ENCODE measurements at regions not wholly inside any gene's neighbourhood (a gene's known extent, or its start where the extent isn't known, plus 50 kb on each side); places are given as distances from the start of the nearest gene placed in this dataset.

DNA sequence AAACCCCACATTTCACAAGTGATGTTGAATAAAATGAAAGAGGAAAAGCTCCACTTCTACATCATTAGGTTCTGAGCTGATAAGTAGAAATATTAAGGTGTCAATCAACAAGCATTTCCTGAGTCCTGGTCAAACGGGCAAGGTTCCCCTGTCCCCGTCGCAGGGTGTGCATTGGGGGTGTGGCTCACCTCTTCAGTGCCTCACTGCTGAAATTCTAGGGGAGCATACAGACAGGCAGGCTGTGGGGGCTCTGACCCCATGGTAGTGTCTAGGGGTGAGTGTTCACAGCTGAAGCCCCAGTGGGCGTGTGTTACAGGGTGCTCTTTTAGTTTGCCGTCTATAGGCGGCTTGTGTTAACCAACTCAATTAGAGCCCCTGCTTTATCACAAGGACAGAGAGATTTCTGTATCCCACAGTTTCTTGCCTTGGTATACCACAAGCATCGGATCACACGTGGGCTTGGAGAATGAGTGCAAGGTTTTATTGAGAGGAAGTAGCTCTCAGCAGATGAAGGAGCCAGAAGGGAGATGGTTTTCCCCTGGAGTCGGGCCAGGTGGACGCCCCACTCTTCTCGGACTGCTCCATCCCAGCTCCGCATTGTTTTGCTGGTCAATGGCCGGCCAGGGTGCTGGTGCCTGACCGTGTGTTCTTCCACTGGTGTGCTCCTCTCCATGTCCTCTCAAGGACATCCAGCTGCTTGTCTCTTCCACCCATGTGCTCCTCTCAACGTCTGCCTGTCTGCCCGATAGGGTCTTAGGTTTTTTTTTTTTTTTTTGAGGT, 238.2 kb upstream of the NLRP1 start:
- no peak for DNase-seq

DNA sequence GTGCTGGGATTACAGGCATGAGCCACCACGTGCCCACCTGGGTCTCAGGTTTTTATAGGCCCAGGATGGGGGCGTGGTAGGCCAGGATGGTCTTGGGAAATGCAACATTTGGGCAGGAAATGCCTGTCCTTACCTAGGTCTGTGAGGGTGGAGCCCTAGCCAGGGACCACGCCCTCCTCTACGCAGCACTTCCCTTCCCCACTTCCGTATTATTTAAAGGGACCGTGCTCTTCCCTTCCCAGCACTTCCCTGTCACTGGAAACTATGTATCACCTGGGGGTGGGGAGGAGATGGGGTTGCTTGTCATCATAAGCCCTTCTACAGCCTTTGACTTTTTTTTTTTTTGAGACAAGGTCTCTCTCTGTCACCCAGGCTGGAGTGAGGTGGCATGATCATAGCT, 238.9 kb upstream of the NLRP1 start:
- DNase-seq, result no peak

DNA sequence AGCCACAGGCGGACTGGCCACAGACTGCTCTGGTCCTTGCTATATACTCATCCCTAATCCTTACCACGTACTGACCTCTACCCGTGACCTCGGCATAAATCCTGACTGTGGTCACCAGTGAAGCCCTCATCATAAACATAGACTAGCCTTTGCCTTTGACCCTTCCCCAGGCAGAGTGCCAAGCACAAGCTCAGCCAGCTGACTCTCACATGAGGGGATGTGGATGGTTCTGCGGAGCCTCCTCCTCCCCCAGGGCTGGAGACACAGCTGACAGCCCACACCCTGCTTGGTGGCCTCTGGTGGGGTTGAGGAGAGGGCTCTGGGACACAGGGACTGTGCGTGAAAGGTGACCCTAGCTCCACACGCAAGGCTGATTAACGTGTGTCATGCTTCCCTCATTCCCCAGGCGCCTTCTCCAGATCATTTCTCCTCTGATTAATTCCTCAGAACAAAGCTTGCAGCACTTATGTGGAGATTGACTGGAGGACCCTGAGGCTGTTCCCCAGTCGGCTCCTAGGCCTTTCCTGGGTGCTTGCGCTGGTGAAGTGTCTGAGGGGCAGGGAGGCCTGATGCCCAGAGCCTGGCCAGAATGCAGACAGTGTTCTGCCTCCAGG, 241.5 kb upstream of the NLRP1 start:
- no peak for DNase-seq

DNA sequence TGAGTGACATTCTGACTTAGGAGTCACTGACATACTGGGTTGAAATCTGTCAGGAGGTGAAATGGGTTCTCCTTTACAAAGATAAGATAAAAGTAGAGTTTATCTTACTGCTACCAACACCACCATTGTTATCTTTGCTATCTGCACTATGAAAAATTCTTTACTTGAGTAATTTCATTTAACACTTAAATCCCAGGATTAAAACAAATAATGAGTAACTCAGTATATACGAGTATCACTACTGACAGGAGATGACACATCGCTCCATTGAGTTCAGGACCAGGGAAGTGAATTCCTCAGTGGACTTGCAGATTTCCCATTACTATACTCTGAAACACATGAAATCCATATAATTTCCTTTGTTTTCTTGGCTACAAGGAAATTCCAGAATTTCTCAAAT, 242.1 kb upstream of the NLRP1 start:
- no peak for DNase-seq

DNA sequence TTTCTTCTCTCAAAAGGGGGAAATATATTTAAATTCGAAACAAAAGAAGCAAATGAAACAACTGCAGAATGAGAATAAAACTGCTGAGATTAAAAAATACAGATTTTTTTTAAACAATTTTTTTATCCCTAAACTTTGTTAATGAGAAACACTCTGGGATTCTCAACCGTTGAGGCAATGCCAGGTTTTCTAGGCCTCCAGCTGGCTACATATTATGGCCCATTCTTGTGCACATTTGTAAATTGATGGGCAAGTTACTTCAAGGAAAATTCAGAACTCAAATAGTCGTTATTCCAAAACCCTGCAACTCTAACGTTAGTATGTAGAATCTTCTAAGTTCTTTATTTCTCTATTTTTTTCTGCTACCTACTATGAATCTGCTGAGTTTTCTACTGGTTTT, 239.3 kb upstream of the WSCD1 start:
- DNase-seq, result no peak

DNA sequence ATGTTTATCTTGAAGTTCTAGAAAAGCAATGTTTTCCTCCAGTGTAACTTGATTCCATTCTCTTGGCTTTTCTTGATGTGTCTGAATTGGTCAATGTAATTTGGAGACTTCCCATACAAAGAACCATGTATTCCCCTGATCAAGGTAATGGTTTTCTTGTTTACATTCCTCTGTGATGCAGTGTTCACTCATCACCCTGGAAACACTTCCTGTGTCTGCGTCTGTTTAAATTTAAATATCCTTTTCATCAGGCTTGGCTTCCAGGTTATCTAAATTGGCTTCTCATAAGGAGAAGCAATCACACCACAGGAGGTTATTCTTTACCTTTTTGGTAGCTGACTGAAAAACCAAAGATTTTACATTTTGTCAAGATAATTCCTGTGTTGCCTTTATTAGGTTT, 237.3 kb upstream of the WSCD1 start:
- no peak for DNase-seq

DNA sequence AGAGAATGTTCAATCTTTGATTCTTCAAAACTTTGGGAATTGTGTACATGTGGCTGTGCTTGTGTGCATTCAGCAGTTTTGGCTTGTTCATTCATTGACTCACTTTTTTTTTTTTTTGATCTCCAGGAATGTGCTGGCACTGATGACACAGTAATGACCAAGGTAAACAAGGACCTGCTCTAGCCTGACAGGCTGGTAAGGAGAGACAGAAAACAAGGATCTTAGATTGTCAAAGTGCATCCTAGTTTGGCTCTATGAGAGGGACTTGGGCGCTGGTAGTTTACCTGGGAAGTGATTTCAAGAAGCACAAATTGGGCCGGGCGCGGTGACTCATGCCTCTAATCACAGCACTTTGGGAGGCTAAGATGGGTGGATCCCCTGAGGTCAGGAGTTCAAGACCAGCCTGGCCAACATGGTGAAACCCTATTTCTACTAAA, 233.1 kb upstream of the WSCD1 start:
- DNase-seq, result no peak

DNA sequence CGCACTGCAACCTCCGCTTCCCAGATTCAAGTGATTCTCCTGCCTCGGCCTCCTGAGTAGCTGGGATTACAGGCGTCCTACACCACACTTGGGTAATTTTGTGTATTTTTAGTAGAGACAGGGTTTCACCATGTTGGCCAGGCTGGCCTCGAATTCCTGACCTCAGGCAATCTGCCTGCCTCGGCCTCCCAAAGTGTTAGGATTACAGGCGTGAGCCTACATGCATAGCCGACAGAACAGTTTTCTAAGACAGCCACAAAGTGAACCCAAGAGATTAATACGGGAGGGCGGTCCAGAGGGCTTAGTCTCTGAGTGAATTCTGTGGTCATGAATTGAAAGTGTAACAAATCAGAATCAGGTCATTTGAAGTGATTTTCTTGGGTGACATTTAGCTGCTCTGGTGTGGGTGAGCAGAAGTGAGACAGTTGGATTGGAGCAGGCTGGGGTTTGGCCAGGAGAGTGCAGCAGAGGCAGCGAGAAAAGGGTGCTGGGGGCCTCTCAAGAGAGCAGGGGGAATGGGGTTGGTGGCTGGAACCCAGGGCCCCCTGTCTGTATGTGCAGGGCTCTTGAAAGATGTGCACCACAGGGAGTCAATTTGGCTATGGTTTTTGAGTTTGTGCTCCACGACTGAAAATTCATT, 231.4 kb upstream of the WSCD1 start:
- no peak for DNase-seq

DNA sequence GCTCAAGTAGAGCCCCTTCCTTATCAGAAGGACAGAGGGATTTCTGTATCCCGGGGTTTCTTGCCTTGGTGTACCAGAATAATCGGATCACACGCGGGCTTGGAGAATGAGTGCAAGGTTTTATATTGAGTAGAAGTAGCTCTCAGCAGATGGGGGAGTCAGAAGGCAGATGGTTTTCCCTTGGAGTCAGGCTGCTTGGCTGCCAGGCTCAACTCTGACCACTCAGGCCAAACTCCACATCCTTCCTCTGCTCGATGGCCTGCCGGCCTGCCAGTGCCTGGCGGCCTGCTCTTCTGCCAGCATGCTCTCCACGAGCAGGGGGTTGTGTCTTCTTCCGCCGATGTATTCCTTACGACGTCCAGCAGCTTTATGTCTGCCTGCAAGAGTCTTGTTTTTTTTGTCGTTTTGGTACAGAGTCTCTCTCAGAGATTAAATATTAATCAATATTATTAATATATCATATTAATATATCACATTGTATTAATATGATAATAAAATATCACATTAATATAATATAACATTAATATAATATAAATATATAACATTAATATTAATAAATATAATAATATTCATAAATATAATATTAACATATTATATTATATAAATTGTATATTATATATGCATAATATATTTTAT, 229.2 kb upstream of the WSCD1 start:
- no peak for DNase-seq

DNA sequence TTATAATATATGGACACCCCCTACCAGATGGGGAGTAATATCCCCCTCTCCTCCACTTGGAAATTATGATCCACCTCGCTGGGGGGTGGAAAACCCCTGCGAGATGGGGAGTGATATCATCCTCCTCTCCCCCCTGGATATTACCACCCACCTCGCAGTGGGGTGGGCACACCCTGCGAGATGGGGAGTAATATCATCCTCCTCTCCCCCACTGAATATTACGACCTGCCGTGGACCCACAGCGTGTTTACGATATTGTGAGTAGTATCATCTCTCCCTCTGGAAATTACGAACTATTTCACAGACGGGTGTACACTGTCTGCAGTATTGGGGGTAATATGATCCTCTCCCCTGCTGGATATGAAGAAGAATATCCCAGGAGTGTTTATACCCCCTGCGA, 228.3 kb upstream of the WSCD1 start:
- no peak for DNase-seq

DNA sequence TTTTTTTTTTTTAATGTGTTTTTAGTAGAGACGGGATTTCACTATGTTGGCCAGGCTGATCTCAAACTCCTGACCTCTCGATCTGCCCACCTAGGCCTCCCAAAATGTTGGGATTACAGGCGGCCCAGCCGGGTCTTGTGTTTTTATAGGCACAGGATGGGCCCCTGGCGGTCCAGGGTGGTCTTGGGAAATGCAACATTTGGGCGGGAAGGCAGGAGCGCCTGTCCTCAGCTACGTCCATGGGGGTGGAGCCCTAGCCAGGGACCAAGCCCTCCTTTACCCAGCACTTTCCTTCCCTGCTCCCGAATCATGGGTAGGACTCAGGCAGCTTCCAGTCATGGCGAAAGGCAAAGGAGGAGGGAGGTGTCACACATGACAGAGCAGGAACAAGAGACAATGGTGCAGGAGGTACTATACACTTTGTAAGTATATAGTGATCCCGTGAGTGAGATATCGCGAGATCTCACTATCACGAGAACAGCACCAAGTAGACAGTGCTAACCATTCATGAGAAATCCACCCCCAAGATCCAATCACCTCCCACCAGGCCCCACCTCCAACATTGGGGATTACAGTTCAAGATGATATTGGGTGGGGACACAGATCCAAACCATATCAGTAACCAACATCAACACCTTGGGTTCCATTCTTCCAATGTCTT, 226.7 kb upstream of the WSCD1 start:
- DNase-seq, result no peak

DNA sequence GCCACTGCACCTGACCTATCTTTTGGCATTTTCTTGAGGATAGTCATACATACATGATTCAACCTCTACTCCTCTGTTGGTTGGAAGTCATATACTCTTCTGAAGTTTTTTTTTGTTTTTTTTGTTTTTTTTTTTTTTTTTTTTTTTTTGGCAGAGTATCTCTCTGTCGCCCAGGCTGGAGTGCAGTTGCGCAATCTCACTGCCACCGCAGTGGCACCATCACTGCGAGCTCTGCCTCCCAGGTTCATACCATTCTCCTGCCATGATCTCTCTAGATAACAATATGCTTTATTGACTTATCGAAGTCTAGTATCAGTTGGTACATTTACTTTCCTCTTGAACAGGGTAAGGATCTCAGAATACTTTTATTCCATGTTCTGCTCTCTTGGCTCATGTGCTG, 224.2 kb upstream of the WSCD1 start:
- no peak for DNase-seq

DNA sequence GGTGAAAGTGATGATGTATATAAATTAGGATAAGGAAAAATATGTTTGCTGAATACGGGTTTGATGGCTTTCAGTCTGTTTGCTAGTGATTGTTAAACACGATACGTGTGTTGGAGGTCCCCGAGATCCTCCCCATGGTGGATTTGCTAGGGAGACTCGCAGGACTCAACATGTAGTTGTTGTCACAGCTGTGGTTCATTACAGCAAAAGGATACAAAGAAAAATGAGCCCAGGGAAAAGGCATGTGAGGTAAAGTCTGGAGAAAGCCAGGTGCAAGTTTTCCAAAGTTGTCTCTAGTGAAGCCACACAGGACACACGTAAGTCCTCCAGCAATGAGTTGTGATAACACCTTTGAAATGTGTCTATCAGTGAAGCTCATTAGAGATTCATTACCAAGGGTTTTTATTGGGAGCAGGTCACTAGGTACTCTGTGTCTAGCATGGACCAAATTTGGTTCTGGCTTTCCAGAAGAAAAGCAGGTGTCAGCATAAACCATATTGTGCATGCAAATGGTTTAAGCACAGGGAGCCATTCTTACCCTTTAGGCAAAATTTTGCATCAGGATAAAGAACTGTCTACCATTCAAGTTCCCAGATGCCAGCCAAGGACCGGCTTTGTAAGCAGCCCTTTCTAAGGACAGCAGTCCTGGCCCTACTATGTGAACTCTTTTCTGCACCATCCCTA, 215.2 kb upstream of the WSCD1 start:
- DNase-seq, result no peak

DNA sequence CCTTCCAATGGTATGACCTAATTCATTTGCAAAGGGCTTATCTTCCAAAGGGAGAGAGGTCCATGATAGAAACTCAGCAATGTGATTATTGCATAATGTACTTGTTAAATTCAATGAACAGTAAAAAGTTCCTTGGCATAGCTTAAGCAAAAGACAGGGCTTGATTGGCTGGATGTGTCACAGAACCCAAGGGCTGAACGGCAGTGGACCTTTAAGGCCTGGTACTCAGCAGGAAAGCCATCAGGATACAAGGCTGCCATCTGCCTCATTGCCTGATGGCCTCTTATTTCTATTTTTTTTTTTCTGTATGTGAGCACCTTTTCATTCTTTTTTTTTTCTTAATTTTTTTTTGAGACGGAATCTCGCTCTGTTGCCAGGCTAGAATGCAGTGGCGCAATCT, 208.9 kb upstream of the WSCD1 start:
- DNase-seq, result no peak

DNA sequence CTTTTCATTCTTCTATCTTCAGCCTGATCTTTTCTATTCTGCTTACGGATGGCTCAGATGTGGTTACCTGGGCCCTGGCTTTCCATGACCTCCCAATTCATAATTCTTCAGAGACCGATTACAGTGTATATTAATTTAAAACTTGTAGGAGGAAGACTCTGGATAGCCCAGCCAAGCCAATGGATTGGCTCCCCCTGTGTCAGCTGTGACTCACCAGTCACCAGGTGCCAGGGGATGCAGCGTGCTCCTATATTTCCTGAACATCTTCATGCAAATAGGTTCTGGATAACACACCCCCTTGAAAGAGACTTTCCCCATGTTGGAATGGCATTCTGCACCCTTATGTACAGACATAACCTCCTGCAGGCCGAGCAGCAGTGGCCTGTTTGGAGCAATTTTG, 208.3 kb upstream of the WSCD1 start:
- DNase-seq, result no peak

DNA sequence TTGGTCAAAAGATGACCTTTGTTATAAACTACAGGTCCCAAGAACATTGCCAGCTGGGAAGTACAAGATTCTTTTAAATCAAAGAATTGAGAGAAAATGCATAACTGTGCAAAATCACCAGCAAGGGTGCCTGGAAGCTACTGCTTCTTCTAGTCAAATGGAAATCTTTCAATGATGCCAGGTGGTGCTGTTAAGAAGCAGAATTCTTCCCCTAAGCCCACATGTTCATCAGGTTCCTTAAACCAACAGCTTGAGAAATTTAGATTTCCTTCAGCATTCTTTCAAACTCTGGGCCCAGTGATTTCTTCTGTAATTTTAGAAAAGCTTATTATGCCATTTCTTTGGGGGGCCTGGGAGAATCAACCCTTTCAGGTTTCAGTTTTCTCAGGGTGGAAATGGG, 207.8 kb upstream of the WSCD1 start:
- no peak for DNase-seq

DNA sequence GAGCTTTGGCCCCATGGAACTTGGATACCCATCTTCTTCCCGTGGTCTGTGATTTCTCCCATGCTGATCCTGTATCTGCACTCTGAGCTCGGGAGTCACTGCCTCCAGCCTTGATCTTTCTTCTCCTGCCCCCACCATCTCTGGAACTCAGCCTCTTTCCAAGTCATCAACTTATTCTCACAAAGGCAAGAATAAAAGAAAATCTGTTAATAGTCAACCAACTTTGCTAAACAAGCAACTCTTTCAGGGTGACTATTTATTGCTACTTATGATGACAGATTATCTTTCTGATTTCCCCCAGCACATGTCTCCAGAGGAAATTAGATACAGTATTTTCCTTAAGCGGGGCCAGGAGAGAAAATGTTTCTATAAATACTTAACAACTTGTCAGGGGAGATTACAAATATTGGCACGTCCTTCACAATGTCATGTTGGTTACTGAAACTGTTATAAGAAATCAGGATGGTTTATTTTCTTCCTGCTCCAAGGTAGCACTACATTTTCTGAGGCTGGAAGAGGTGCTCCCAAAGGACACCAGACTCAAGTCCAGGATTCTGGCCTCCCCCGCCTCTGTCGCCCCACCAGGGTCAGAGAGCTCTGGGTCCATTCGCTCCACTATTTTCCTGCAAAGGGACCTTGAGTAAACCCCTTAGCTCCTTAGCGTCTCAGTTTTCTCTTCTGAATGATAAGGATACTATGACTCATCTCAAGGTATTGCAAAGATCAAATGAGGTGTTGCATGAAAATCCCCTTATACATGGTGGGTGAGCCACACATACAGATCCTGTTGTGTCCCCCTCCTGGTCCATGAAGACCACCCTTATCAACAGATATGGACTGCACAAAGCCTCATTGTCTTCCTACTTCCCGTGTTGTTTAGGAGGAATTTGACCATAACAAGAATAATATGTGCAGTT, 205.2 kb upstream of the WSCD1 start:
- DNase-seq, result no peak

DNA sequence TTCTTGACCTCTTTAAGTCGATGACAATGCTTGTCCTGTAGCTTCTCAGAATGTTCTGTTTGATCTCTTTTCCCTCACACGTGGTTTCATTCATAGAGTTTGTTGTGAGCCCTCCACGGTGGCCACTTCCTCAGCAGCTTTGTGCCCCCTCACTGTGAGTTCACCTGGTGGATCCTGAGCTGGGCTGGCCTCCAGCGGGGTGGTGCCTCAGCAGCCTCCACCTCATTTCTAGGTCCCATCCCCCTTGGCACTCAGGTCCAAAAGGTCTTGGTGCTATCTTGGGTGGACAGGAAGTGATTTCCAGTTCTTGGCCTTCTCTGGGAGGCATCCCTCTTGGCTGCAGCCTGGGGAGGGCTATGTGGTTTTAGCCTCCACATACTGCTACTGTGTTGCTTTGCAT, 203.2 kb upstream of the WSCD1 start:
- DNase-seq, result no peak

DNA sequence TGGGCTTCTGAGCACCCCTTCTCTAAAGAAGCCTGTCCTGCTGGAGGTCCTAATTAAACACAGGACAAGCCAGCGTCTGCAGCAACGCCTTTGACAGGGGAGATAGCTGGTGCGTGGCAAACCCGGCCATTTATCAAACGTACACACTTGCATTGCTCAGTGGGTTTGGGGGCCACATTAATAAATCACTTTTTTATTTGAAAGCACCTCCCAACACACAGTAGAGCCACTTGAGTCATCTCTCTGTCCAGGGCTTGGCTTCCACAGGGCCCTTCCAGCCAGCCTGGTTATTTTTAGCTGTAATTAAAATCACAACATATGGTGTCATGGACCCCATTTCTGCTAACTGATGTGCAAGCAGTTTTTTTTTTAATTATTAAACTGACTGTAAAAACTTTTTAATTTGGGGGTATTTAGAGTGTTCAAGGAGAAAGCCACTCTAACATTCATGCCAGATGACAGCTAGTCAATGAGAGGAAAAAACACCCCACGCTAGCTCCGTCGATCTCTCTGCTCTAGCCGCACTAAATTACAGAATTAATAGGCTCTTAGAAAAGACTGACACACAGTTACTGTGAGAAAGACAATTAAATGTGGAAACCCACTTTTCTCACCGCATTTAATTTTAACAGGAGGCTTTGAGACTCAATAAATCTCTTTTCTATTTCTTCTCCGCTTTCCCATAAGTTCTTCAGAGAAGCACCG, 201.0 kb upstream of the WSCD1 start:
- DNase-seq, result no peak

DNA sequence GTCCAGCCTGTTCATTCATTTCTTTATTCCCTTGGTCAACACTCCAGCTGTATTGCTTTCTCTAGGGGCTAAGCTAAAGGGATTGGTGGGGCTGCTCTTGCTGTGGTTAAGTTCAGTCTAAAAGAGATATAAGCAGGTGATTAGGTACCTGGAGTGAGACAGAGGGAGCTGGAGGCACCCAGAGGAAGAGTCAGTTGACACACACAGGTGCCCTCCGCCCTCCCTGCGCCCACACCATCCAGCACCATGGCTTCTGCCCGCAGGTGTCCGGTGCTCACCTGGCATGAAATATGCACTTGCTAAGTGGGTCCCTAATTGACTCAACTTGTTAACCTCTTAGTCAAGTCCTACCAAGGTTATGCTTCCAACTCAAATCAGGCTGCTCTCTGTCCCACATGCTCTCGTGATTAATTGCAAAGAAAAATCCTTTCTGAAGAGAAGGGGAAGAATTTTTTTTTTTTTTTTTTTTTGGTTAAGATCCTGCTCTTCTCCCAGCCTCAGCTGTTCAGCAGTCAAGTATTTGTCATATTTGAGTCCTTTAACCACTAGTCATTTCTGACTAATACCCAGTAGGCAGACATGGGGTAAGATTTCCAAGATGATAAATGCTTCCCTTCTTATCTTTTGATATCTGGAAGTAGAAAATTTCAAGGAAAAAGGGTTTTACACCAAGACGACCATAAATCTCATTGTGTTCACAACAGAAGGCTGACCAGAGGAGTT, 199.8 kb upstream of the WSCD1 start:
- DNase-seq, result no peak

Measured in stimulated activated CD4-positive, alpha-beta T cell treated with anti-CD3 and anti-CD28 coated beads, Interleukin-15, amount 100 ng/mL, for 24 hours (primary cell).